ENCODE measurements at regions not wholly inside any gene's neighbourhood (a gene's known extent, or its start where the extent isn't known, plus 50 kb on each side); places are given as distances from the start of the nearest gene placed in this dataset.

GRCh38 chr6:4703382-4703781, 72.8 kb upstream of the CDYL start:
- no peak for TF ChIP-seq POLR2A (IDR thresholded peaks at IDR 0.05; ENCODE audit: low read depth, low read length)
- no peak for TF ChIP-seq PAX5 (IDR thresholded peaks at IDR 0.05; ENCODE audit: insufficient read depth, low read length, severe bottlenecking)

Measured in GM12891 (cell line).